Stimulated activated CD8-positive, alpha-beta memory T cell treated with anti-CD3 and anti-CD28 coated beads, Interleukin-2, amount 100 ng/mL, for 48 hours (primary cell): ENCODE measurements at regions not wholly inside any gene's neighbourhood (a gene's known extent, or its start where the extent isn't known, plus 50 kb on each side); places are given as distances from the start of the nearest gene placed in this dataset.
"Not testable (repeated sequence)": the region's sequence is repeated elsewhere in the genome, so short reads cannot be mapped to it uniquely, and the experiment has no call there.

Experiments used
- DNase-seq, 2 donors: peaks; one replicate each; pipeline ENCODE4 v3.0.0-alpha.2; 2020; ENCODE audit warnings: low read depth in 2 of 2

GRCh38 chr2:13532781-13533523 lies 816.2 kb downstream of the TRIB2 start:
- DNase-seq: not testable (repeated sequence)

GRCh38 chr2:13533524-13533922 lies 816.8 kb downstream of the TRIB2 start:
- DNase-seq: no peak

GRCh38 chr2:13536941-13537340 lies 820.2 kb downstream of the TRIB2 start:
- DNase-seq: no peak

- DNase-seq: no peak
Observed at GRCh38 chr2:13537771-13538349, 821.1 kb downstream of the TRIB2 start.

- DNase-seq: no peak
Observed at GRCh38 chr2:13539296-13539695, 822.6 kb downstream of the TRIB2 start.

GRCh38 chr2:13542061-13542460 lies 825.3 kb downstream of the TRIB2 start:
- DNase-seq: no peak

DNA sequence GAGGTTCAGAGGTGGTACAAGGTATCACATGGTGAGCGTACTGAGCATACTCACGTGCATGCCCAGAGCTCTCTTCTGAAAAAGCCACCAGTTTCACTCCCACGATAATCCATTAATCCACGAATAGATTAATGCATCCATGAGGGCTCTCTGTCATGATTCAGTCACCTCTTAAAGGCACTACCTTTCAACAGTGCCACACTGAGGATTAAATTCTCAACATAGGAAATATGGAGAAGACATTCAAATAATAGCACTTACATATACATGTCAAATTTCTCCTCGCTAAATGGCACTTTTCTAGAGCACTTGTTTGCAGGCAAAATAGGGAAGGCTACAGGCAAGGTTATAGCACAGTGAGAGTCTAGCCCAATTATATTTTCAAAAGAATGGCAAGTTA lies 825.9 kb downstream of the TRIB2 start:
- no peak for DNase-seq

DNA sequence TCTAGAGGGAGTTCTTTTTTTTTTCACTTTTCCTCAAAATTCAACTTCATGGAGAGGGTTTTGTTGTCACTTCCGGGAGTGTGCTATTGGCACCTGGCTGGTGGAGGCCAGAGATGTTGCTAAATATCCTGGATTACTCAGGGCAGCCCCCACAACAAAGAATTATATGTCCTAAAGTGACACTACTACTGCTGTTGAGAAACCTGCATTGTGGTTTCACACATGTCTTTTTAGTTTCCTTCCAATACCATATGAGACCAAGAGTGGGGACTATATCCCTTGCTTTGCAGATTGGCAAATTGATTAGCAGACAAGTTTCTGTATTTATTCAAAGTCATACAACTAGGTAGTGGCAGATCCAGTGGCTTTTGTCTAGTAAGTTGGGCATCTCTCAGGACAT lies 826.8 kb downstream of the TRIB2 start:
- no peak for DNase-seq

DNA sequence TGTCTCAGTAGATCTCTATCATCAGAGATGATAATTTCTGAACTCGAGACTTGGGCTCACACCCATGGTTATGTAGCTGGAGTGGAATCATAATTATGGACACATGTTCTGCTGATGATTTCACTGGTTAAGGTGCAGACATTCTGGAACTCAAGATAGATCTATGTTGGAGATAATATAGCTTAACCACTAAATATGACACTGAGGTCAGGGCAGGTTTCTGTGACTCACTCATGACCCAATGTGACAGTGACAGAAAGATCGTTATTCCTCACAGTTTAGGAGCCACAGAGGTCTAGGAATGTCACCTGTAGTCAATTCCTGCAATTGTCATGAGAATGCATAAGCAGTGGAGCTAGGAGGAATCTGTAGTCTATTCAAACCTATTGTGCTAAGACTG lies 828.6 kb downstream of the TRIB2 start:
- DNase-seq: no peak

DNA sequence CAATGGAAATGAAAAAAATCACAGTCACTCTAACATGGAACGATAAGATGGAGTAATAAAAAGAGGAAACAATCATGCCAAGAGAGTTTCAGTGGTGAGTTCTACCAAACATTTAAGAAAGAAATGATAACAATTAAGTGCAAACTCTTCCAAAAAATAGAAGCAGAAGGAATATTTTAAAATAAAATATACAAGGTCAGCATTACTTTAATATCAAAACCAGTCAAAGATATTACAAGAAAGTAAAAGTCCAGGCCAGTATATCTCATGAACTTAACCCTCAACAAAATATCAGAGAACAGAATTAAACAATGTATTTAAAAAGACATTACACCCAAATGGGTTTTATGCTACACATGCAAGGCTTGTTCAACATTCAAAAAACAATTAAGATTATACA lies 829.4 kb downstream of the TRIB2 start:
- DNase-seq: no peak

DNA sequence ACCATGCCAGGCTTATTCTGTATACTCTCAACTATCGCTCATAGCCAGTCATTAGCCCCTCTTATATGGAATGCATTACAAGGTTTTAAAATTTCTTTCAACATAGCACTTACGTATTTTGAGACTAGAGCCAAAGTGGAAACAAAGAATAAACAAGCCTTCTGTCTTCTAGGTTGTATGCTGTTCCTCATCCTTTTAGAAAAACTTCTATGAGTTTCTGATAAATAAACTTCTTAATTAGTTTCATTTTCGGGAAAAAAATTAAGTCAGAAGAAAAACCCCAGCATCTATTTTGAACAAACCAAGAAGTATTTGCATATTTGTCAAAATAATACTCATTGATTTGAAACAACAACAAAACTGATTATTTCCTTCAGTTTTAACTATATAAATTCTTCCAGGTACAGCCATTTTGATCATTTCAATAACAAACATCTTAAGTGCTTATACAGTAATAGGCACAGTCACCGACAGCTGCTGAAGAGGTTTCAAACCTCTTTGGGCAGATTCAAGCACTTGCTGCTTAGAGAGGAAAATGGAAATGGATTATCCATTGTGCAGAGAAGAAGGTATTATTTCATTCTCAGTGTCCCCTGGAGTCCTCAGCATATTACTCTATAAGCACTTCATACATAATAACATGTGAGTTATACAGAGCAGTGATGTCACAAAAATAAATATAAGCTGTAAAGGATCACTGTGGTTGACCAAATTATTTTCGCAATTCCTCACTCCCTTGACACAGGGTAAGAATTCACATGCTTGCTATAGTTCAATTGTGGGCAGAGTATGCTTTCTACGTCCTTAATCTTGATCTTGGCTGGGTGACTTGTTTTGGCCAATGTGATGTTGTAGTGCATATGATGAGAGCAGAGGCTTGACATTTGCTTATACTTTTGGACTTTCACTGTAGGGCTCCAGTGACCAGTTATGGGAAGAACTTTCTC lies 833.8 kb downstream of the TRIB2 start:
- DNase-seq: no peak

DNA sequence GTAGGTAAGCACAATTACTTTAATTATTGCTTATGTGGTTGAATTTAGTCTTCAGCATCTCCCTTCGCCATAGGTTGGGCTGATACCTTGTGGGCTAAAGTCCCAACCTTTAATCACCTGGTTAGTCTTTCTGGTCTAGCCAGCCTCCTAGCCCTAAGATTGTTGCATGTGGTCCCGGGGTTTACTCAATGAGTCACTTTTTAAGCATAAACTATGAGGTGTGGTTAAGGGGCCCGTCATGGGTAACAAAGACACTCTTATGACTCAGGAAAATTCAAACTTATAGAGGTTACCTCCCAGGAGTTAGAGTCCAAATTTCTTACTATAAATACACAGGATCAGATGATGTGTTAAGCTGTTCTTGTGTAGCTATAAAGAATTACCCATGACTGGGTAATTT lies 841.6 kb downstream of the TRIB2 start:
- DNase-seq: no peak

DNA sequence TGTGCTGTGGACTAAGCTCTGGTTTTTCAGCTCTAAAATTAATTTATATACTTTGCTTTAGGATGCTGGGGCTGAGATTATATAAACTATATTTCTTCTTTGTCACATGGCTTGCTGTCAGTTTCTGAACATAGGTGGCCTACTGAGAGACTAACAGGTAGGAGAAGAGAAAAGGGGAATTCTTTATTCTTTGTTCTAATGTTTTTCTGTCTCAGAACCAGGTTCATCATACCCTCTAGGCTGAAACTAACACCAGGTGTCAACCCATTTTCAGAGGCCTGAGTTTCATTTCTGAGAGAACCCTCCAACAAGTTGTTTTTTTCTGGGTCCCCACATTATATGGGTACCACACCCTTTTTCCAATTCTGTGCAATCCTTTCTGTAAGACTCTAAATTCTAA lies 843.6 kb downstream of the TRIB2 start:
- DNase-seq: no peak

DNA sequence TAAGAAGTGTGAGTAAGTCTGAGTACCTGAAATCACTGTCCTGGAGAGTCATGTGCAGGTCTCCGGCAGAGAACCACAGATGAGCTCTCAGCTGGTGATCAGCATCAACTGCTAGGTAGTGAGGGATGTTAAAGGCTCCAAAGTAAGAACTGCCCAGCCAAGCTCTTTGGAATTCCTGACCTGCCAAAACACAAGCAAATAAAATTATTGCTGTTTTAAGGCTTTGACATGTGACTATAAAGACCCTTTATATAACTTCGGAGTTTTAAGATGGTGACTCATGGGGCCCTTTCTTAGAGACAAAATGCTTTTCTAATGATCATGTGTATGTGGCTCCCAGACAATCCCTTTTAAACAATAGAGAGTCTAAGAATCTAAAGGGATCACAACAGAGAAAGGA lies 855.7 kb downstream of the TRIB2 start:
- DNase-seq: no peak

DNA sequence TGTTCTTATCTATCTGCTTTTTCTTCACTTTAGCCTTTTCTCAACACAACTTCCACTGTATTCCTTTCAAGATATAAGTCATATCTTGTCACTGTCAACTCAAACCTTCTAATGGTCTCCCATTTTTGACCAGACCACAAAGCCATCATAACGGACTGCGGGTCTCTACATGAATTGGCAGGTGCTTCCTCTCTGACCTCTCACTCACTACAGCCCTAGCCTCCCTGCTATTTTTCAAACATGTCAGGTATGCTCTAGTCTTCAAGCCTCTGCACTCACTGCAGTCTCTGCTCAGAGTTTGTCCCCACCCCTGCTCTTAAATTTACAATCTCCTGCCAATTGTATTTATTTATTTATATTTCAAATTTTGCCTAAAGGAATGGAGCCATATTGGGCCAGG lies 858.1 kb downstream of the TRIB2 start:
- no peak for DNase-seq

DNA sequence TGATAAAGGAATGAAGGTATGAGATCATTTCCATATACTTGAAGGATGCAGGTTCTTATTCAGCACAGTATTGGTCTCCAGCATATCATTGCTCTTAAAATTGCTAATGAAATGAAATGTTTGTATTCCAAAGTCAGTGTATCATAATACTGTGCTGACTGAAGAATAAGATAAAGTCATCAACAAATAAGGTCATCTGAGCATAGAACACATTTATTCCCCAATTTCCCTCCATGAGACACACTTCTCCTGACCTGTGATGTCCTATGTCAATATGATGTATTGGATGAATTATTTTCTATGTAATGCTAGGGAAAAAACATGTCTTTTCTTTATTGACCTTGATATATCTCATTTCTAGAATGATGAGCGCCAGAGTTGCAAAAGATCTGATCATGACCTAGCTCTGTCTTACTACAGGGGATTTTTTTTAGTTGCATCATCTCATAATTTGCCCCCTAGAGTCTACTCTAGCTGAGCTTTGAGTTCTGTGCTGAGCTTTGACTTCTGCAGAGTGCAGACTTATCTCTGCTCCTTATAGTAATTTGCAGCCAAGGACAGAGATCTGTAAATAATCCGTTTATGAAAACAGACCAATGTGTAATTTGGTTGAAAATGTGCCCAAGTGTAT lies 859.8 kb downstream of the TRIB2 start:
- no peak for DNase-seq

DNA sequence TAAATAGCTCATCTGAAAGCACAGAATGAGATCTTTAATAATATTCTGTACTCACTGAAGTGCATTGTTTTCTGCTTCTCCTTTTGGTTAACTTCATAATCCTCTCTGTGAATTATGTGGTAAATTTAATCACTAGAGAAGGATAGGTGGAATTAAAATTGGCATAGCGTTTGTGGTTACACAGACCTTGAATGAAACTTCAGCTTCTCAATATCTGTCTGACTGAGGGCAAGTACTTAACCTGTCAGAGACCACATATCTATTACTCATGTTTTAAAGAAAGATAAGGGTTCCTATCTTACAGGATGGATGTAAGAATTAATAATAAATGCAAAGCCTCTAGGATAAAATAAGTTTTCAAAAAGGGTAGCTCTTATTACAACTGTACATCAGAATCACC lies 861.8 kb downstream of the TRIB2 start:
- no peak for DNase-seq

DNA sequence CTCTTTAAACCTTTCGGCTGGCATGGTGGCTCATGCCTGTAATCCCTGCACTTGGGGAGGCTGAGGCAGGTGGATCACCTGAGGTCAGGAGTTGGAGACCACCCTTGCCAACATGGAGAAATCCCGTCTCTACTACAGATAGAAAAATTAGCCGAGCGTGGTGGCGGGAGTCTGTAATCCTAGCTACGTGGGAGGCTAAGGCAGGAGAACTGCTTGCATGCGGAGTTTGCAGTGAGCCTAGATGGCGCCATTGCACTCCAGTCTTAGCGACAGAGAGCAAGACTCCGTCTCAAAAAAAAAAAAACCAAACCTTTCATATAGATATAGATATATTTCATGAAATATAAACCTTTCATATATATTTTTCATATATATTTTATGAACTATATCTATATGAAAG lies 864.7 kb downstream of the TRIB2 start:
- DNase-seq: no peak

DNA sequence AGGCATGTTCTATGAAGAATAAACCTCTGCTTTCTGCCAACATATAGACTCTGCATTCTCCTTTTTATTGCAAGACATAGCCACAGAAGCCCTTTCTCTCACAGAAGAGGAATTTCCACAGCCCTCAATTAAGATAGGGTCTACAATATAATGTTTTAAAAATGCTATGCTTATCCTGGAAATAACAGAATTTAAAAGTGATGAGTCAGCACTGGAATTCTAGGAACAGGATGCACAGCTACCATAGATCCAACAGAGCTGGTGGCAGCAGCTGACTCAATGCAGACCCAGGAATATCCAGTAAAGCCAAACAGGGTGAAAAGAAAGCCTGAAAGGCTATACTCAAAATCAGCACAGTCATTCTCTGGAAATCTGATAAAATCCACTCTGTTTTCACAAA lies 866.9 kb downstream of the TRIB2 start:
- no peak for DNase-seq

- DNase-seq: no peak
Observed at GRCh38 chr2:13584020-13584419, 867.3 kb downstream of the TRIB2 start.

- DNase-seq: no peak
Observed at GRCh38 chr2:13585732-13586131, 869.0 kb downstream of the TRIB2 start.

DNA sequence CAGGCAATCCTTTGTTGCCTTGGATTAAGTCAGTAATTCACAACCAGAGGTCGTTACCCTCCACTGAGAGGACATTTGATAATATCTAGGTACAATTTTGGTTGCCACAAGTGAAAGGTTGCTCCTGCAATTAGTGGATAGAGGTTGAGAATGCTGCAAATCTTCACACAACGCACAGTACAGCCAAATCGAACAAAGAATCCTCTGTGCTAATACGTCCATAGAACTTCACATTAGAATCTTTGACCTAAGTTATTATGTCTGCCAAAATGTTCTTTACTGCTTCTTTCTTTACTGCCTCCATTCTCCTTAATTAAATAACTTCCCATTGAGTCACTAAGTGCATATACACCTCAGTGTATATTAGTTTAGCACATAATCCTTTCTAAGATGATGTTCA lies 879.5 kb downstream of the TRIB2 start:
- no peak for DNase-seq
